HEK293 (cell line): ENCODE measurements at regions not wholly inside any gene's neighbourhood (a gene's known extent, or its start where the extent isn't known, plus 50 kb on each side); places are given as distances from the start of the nearest gene placed in this dataset.
A peak's percentile ranks its signal among the peaks of the same experiment; 100 is the strongest.

Experiments used
- CTCF ChIA-PET: fragments of 350-600 bp; formaldehyde crosslinking; extraction: SDS; loops from one replicate; lab custom pipeline; 2021; ENCODE audit warnings: antibody characterized with exemption; lab: Yijun Ruan, JAX
- POLR2A ChIA-PET: fragments of 300-600 bp; formaldehyde crosslinking; extraction: SDS; loops from one replicate; lab custom pipeline; 2020; ENCODE audit warnings: antibody characterized with exemption, inconsistent platforms; lab: Yijun Ruan, JAX
- H3K27ac ChIP-seq: fragments of 200-500 bp; sonication (Bioruptor generic); 2 replicates; pipeline ENCODE4 v1.5.1; 2014; ENCODE audit warnings: low read depth, low read length, control low read depth, inconsistent platforms; ENCODE audit errors: extremely low read depth
- H3K36me3 ChIP-seq, 2 experiments: fragments of 200-500 bp in 1 of 2; sonication (Bioruptor generic) in 1 of 2; 1 replicate in 1 of 2; 2 replicates in 1 of 2; pipeline ENCODE4 v1.5.1; 2014 to 2017; ENCODE audit warnings: inconsistent platforms in 2 of 2, low read length in 2 of 2; ENCODE audit not compliant: control insufficient read depth in 2 of 2, insufficient read depth in 1 of 2
- H3K4me1 ChIP-seq: fragments of 200-500 bp; sonication (Bioruptor generic); 2 replicates; pipeline ENCODE4 v1.5.1; 2014; ENCODE audit warnings: mild to moderate bottlenecking, low read length, inconsistent platforms; ENCODE audit not compliant: control insufficient read depth, insufficient read depth
- H3K4me3 ChIP-seq: 2 replicates; pipeline ENCODE4 v1.5.1; 2011; ENCODE audit warnings: low read depth, mild to moderate bottlenecking, control low read depth, low read length, moderate library complexity
- H3K9me3 ChIP-seq: fragments of 200-500 bp; sonication (Bioruptor generic); 2 replicates; pipeline ENCODE4 v1.5.1; 2014; ENCODE audit warnings: low read depth, low read length, inconsistent platforms; ENCODE audit not compliant: control insufficient read depth, insufficient read depth
- ATF2 ChIP-seq: fragments of 450-650 bp; formaldehyde crosslinking; IDR thresholded peaks from 2 replicates; pipeline ENCODE4 v1.5.1; 2016; ENCODE audit warnings: missing biosample characterization, missing genetic modification characterization, low read depth
- TRIM28 ChIP-seq: IDR thresholded peaks from 2 replicates; pipeline ENCODE4 v1.6.1; 2011; ENCODE audit warnings: low read length, control low read depth, borderline replicate concordance
- WT1 ChIP-seq: fragments of 450-650 bp; formaldehyde crosslinking; IDR thresholded peaks from 2 replicates; pipeline ENCODE4 v1.5.1; 2016; ENCODE audit warnings: missing biosample characterization, missing genetic modification characterization
- ZBTB1 ChIP-seq: fragments of 450-650 bp; formaldehyde crosslinking; IDR thresholded peaks from 2 replicates; pipeline ENCODE4 v1.5.1; 2016; ENCODE audit warnings: missing biosample characterization, missing genetic modification characterization
- ZBTB10 ChIP-seq: fragments of 450-650 bp; formaldehyde crosslinking; IDR thresholded peaks from 2 replicates; pipeline ENCODE4 v1.5.1; 2016; ENCODE audit warnings: missing biosample characterization, missing genetic modification characterization
- ZBTB21 ChIP-seq: fragments of 450-650 bp; formaldehyde crosslinking; IDR thresholded peaks from 2 replicates; pipeline ENCODE4 v1.5.1; 2017; ENCODE audit warnings: missing biosample characterization, missing genetic modification characterization
- ZBTB7A ChIP-seq: fragments of 450-650 bp; formaldehyde crosslinking; IDR thresholded peaks from 2 replicates; pipeline ENCODE4 v1.5.1; 2016; ENCODE audit warnings: low read depth, missing biosample characterization, missing genetic modification characterization
- ZBTB8A ChIP-seq: fragments of 450-650 bp; formaldehyde crosslinking; IDR thresholded peaks from 2 replicates; pipeline ENCODE4 v1.5.1; 2016; ENCODE audit warnings: missing biosample characterization, missing genetic modification characterization
- ZFHX2 ChIP-seq: fragments of 450-650 bp; formaldehyde crosslinking; conservative IDR thresholded peaks from 2 replicates; pipeline ENCODE4 v1.5.1; 2016; ENCODE audit warnings: missing biosample characterization, missing genetic modification characterization
- ZNF157 ChIP-seq: fragments of 450-650 bp; formaldehyde crosslinking; IDR thresholded peaks from 2 replicates; pipeline ENCODE4 v1.5.1; 2016; ENCODE audit warnings: missing biosample characterization, missing genetic modification characterization
- ZNF2 ChIP-seq: fragments of 450-650 bp; formaldehyde crosslinking; IDR thresholded peaks from 2 replicates; pipeline ENCODE4 v1.5.1; 2016; ENCODE audit warnings: missing biosample characterization, missing genetic modification characterization
- ZNF239 ChIP-seq: fragments of 450-650 bp; formaldehyde crosslinking; IDR thresholded peaks from 2 replicates; pipeline ENCODE4 v1.5.1; 2016; ENCODE audit warnings: missing biosample characterization, missing genetic modification characterization
- ZNF26 ChIP-seq: fragments of 450-650 bp; formaldehyde crosslinking; IDR thresholded peaks from 2 replicates; pipeline ENCODE4 v1.5.1; 2016; ENCODE audit warnings: missing biosample characterization, missing genetic modification characterization
- ZNF354C ChIP-seq: fragments of 450-650 bp; formaldehyde crosslinking; IDR thresholded peaks from 2 replicates; pipeline ENCODE4 v1.5.1; 2016; ENCODE audit warnings: missing biosample characterization, missing genetic modification characterization, low read depth, borderline replicate concordance
- ZNF473 ChIP-seq: fragments of 450-650 bp; formaldehyde crosslinking; IDR thresholded peaks from 2 replicates; pipeline ENCODE4 v1.5.1; 2017; ENCODE audit warnings: missing biosample characterization, missing genetic modification characterization
- ZNF488 ChIP-seq: fragments of 450-650 bp; formaldehyde crosslinking; IDR thresholded peaks from 2 replicates; pipeline ENCODE4 v1.5.1; 2016; ENCODE audit warnings: missing biosample characterization, missing genetic modification characterization
- ZNF510 ChIP-seq: fragments of 450-650 bp; formaldehyde crosslinking; IDR thresholded peaks from 2 replicates; pipeline ENCODE4 v1.5.1; 2018; ENCODE audit warnings: mild to moderate bottlenecking, missing genetic modification characterization, missing biosample characterization; ENCODE audit not compliant: insufficient replicate concordance
- ZNF585B ChIP-seq: fragments of 450-650 bp; formaldehyde crosslinking; IDR thresholded peaks from 2 replicates; pipeline ENCODE4 v1.5.1; 2016; ENCODE audit warnings: missing biosample characterization, missing genetic modification characterization
- ZNF596 ChIP-seq: fragments of 450-650 bp; IDR thresholded peaks from 2 replicates; pipeline ENCODE4 v1.5.0; 2018; ENCODE audit warnings: missing biosample characterization, mild to moderate bottlenecking, missing genetic modification characterization, moderate library complexity
- ZNF610 ChIP-seq: fragments of 450-650 bp; formaldehyde crosslinking; IDR thresholded peaks from 2 replicates; pipeline ENCODE4 v1.5.1; 2016; ENCODE audit warnings: missing biosample characterization, missing genetic modification characterization, borderline replicate concordance
- ZNF621 ChIP-seq: fragments of 450-650 bp; formaldehyde crosslinking; IDR thresholded peaks from 2 replicates; pipeline ENCODE4 v1.5.1; 2017; ENCODE audit warnings: missing biosample characterization, missing genetic modification characterization
- ZNF626 ChIP-seq: fragments of 450-650 bp; sonication (Bioruptor Pico); formaldehyde crosslinking; IDR thresholded peaks from 2 replicates; pipeline ENCODE4 v1.5.1; 2018; ENCODE audit warnings: missing biosample characterization, missing genetic modification characterization, inconsistent platforms
- ZNF701 ChIP-seq: fragments of 450-650 bp; formaldehyde crosslinking; IDR thresholded peaks from 2 replicates; pipeline ENCODE4 v1.5.1; 2016; ENCODE audit warnings: missing biosample characterization, missing genetic modification characterization
- ZNF704 ChIP-seq: fragments of 450-650 bp; formaldehyde crosslinking; IDR thresholded peaks from 2 replicates; pipeline ENCODE4 v1.5.1; 2016; ENCODE audit warnings: missing biosample characterization, missing genetic modification characterization

- TF ChIP-seq ZNF585B (tag by site-specific recombination) (peak; percentile 92), ZBTB1 (tag by site-specific recombination) (no peak), ZNF701 (no peak), ZNF488 (no peak), ZNF704 (no peak)
- TF ChIP-seq, all 188 proteins: peak for 1
- POLR2A ChIA-PET = no interaction called here
- H3K36me3 ChIP-seq = no peaks in the 10 kb centered on the region
- CTCF ChIA-PET = interaction anchor here (0.6 kb wide), 2 partner anchors 503 to 821 kb away, joined by 3 to 4 read pairs; no protein-coding TSS in a partner anchor
- no peak overlapping the region for H3K27ac ChIP-seq
- no peaks in the 10 kb centered on the region for H3K4me1 ChIP-seq
- H3K4me3 ChIP-seq = no peak overlapping the region
- no peaks in the 10 kb centered on the region for H3K9me3 ChIP-seq
Observed at GRCh38 chr5:143464723-143465490, 61.4 kb upstream of the NR3C1 start.

- ChIA-PET CTCF (no interaction called here), POLR2A (no interaction called here)
- H3K4me1 ChIP-seq = 0 out of 2 replicates have a peak, but pooled peaks cover 5% of the 10 kb centered on the region
- H3K27ac ChIP-seq = no peak overlapping the region
- no peak overlapping the region for H3K4me3 ChIP-seq
- no peaks in the 10 kb centered on the region for H3K36me3 ChIP-seq
- TF ChIP-seq ZNF621 (no peak), ZNF510 (tag by site-specific recombination) (no peak), ATF2 (tag by site-specific recombination) (no peak)
- no peaks in the 10 kb centered on the region for H3K9me3 ChIP-seq
Observed at GRCh38 chr5:143462431-143462830, 58.9 kb upstream of the NR3C1 start.

GRCh38 chr5:143459433-143459832, 55.9 kb upstream of the NR3C1 start:
- no peaks in the 10 kb centered on the region for H3K9me3 ChIP-seq
- H3K36me3 ChIP-seq = no peaks in the 10 kb centered on the region
- H3K4me1 ChIP-seq = peaks cover 11% of the 10 kb centered on the region; the same call in 1 of the 2 replicates
- no peak overlapping the region for H3K27ac ChIP-seq
- no peak for TF ChIP-seq ZNF239 (tag by site-specific recombination)
- TF ChIP-seq ZNF610 = no peak
- TF ChIP-seq ZBTB7A = no peak
- TF ChIP-seq ZNF596 (tag by site-specific recombination) = no peak
- no peak for TF ChIP-seq ZNF157 (tag by site-specific recombination)
- TF ChIP-seq ZBTB21 (tag by site-specific recombination) = no peak
- TF ChIP-seq TRIM28 = no peak
- no peak for TF ChIP-seq ZNF585B (tag by site-specific recombination)
- no peak for TF ChIP-seq WT1 (tag by site-specific recombination)
- no peak for TF ChIP-seq ZNF2 (tag by site-specific recombination)
- TF ChIP-seq ZNF626 (tag by site-specific recombination) = no peak
- no peak for TF ChIP-seq ZBTB8A (tag by site-specific recombination)
- no peak for TF ChIP-seq ZNF473 (tag by site-specific recombination)
- no peak for TF ChIP-seq ZNF26 (tag by site-specific recombination)
- TF ChIP-seq ZFHX2 = no peak
- TF ChIP-seq ZBTB10 (tag by site-specific recombination) = no peak
- no peak for TF ChIP-seq ZNF354C (tag by site-specific recombination)
- ChIA-PET POLR2A (no interaction called here), CTCF (interaction anchor here (0.6 kb wide), 1 partner anchor 1893 kb away, joined by 5 read pairs; no protein-coding TSS in a partner anchor)
- no peak overlapping the region for H3K4me3 ChIP-seq
